ENCODE measurements at regions not wholly inside any gene's neighbourhood (a gene's known extent, or its start where the extent isn't known, plus 50 kb on each side); places are given as distances from the start of the nearest gene placed in this dataset.

DNA sequence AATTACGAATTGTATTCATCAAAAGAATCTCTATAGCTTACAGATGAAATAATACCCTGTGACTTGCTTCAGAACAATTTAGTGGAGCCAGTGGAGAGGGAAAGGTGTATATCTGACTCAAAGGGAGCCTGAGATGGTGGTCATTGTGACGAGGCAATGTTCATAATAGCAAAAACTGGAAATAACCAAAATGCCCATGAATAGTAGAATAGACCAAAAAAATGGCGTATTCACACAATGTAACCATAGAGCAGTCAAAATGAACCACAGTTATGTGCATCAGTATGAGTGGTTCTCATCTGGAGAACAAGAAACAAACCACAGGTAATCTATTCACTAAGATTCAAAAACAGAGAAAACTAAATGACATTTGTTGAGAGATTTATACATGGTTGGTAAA is 125.3 kb upstream of the CLNK start:
- RAD21 ChIA-PET (ENCODE audit: low non-redundant PET in 1 of 2, low total read pairs in 2 of 2, uncharacterized antibody in 2 of 2, unreplicated experiment in 2 of 2) = no interaction called here
- BruUV-seq (replicated peaks) = no TSS peak

More for the DNA sequence above, 125.3 kb upstream of the CLNK start:
- H3K36me3 ChIP-seq (ENCODE audit: control insufficient read depth in 1 of 2, insufficient read depth in 2 of 2, low read length in 2 of 2) = no peaks in the 10 kb centered on the region
- no peaks in the 10 kb centered on the region for H3K27me3 ChIP-seq (ENCODE audit: insufficient read depth, low read length)
- no peak for TF ChIP-seq TCF7L2 (IDR thresholded peaks at IDR 0.05; ENCODE audit: borderline replicate concordance, extremely low read depth, insufficient read depth, insufficient read length)
- TF ChIP-seq REST (IDR thresholded peaks at IDR 0.05; ENCODE audit: low read depth) = no peak
- TF ChIP-seq ZBTB33 (IDR thresholded peaks at IDR 0.05; ENCODE audit: extremely low read depth, insufficient replicate concordance, low read length) = no peak
- TF ChIP-seq ELF1 (IDR thresholded peaks at IDR 0.05; ENCODE audit: borderline replicate concordance, low read depth) = no peak
- no peak for TF ChIP-seq POLR2AphosphoS5 (IDR thresholded peaks at IDR 0.05; ENCODE audit: low read depth, low read length)
- no peak for TF ChIP-seq JUND (IDR thresholded peaks at IDR 0.05)
- TF ChIP-seq EZH2 (IDR thresholded peaks at IDR 0.05) = no peak
- no peak for TF ChIP-seq SRF (IDR thresholded peaks at IDR 0.05; ENCODE audit: low read depth)
- TF ChIP-seq ATF3 (IDR thresholded peaks at IDR 0.05) = no peak
- no peak for TF ChIP-seq EZH2phosphoT487 (IDR thresholded peaks at IDR 0.05; ENCODE audit: borderline replicate concordance)
- TF ChIP-seq YY1 (IDR thresholded peaks at IDR 0.05; ENCODE audit: extremely low read depth, insufficient replicate concordance, low read depth, low read length) = no peak
- no peak for TF ChIP-seq RAD21 (IDR thresholded peaks at IDR 0.05; ENCODE audit: low read depth)
- no peak for TF ChIP-seq EGR1 (IDR thresholded peaks at IDR 0.05; ENCODE audit: low read depth)
- no peak for TF ChIP-seq ZFX (IDR thresholded peaks at IDR 0.05)
- TF ChIP-seq SIN3A (IDR thresholded peaks at IDR 0.05; ENCODE audit: low read depth) = no peak
- no peak for TF ChIP-seq CBX3 (IDR thresholded peaks at IDR 0.05; ENCODE audit: low read depth)
- TF ChIP-seq, protein P1, sequence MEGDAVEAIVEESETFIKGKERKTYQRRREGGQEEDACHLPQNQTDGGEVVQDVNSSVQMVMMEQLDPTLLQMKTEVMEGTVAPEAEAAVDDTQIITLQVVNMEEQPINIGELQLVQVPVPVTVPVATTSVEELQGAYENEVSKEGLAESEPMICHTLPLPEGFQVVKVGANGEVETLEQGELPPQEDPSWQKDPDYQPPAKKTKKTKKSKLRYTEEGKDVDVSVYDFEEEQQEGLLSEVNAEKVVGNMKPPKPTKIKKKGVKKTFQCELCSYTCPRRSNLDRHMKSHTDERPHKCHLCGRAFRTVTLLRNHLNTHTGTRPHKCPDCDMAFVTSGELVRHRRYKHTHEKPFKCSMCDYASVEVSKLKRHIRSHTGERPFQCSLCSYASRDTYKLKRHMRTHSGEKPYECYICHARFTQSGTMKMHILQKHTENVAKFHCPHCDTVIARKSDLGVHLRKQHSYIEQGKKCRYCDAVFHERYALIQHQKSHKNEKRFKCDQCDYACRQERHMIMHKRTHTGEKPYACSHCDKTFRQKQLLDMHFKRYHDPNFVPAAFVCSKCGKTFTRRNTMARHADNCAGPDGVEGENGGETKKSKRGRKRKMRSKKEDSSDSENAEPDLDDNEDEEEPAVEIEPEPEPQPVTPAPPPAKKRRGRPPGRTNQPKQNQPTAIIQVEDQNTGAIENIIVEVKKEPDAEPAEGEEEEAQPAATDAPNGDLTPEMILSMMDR (IDR thresholded peaks at IDR 0.05 in 2 of 3, conservative IDR thresholded peaks at IDR 0.05 in 1 of 3; ENCODE audit: borderline replicate concordance in 1 of 3, insufficient read depth in 1 of 3, low read depth in 2 of 3, low read length in 2 of 3) = no peak
- TF ChIP-seq POLR2A (IDR thresholded peaks at IDR 0.05; ENCODE audit: borderline replicate concordance, extremely low read depth, insufficient read depth, insufficient read length) = no peak
- no peak for TF ChIP-seq FOSL1 (IDR thresholded peaks at IDR 0.05; ENCODE audit: low read depth)
- TF ChIP-seq CEBPB (IDR thresholded peaks at IDR 0.05; ENCODE audit: low read depth) = no peak
- H2AFZ ChIP-seq (ENCODE audit: low read depth, low read length, poor library complexity, severe bottlenecking) = no peak overlapping the region
- DNase-seq (ENCODE audit: low read depth, low spot score) = no peak
- no peaks in the 10 kb centered on the region for H3K9me3 ChIP-seq (ENCODE audit: control insufficient read depth in 1 of 2, insufficient read depth in 1 of 2, low read depth in 1 of 2, low read length in 2 of 2)
- H3K4me3 ChIP-seq (replicated peaks in 1 of 2; ENCODE audit: low read depth in 1 of 2, low read length in 2 of 2) = no peak overlapping the region
- no peaks in the 10 kb centered on the region for H4K20me1 ChIP-seq (ENCODE audit: insufficient read depth)
- H3K9me2 ChIP-seq (ENCODE audit: insufficient read depth) = no peaks in the 10 kb centered on the region
- ATAC-seq = no peak
- H3K4me1 ChIP-seq (ENCODE audit: control insufficient read depth in 1 of 2, insufficient read depth in 2 of 2, low read length in 2 of 2) = no peaks in the 10 kb centered on the region
- H3K9ac ChIP-seq (ENCODE audit: low read length) = no peak overlapping the region
- intact Hi-C loops (cut with micrococcal nuclease) = no loop called here
- POLR2A ChIA-PET = no interaction called here
- no peak overlapping the region for H3K4me2 ChIP-seq (ENCODE audit: low read length)
- H3K27ac ChIP-seq (ENCODE audit: low read depth, low read length) = no peak overlapping the region
- CTCF ChIA-PET = no interaction called here
- H3K79me2 ChIP-seq (ENCODE audit: insufficient read depth, low read length) = no peaks in the 10 kb centered on the region
